ENCODE measurements at regions not wholly inside any gene's neighbourhood (a gene's known extent, or its start where the extent isn't known, plus 50 kb on each side); places are given as distances from the start of the nearest gene placed in this dataset.

DNA sequence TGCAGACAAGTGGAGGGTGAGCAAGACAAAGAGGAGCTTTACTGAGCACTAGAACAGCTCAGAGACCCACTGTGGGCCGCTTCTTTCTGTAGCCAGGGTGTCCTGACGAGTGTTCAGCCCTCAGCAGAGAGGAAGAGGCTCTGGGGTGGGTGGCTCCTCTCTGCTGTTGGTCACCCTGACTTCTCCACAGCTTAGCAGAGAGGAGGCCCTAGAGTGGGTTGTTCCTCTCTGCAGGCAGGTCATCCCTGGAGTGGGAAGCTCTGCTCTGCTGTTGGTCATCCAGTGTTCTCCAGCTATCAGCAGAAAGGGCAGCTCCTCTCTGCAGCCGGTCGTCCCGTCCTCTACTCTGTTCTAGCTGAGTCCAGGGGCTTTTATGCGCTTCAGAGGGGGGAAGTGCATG lies 286.5 kb downstream of the ICOS start:
- H3K4me2 ChIP-seq, result no peak overlapping the region
- H3K27ac ChIP-seq, result no peak overlapping the region
- no peak for TF ChIP-seq GATA3 (IDR thresholded peaks at IDR 0.05; ENCODE audit: borderline replicate concordance)
- TF ChIP-seq RCOR1 (IDR thresholded peaks at IDR 0.05; ENCODE audit: low read depth, low read length), result no peak
- 14% methylated on average over 5 of the region's 6 CpGs for WGBS (ENCODE audit: missing lambda C conversion rate)
- no peak for ATAC-seq
- no peaks in the 10 kb centered on the region for H3K9me3 ChIP-seq
- no peaks in the 10 kb centered on the region for H3K4me1 ChIP-seq
- no peak overlapping the region for H3K4me3 ChIP-seq
- ChIA-PET CTCF (interaction anchor here (1.3 kb wide), 1 partner anchor 37 kb away, joined by 4 read pairs; no protein-coding TSS in a partner anchor), POLR2A (no interaction called here)
- no peak for FAIRE-seq
- DNase-seq (ENCODE audit: low read depth in 1 of 2, low spot score in 1 of 2), result no peak

DNA sequence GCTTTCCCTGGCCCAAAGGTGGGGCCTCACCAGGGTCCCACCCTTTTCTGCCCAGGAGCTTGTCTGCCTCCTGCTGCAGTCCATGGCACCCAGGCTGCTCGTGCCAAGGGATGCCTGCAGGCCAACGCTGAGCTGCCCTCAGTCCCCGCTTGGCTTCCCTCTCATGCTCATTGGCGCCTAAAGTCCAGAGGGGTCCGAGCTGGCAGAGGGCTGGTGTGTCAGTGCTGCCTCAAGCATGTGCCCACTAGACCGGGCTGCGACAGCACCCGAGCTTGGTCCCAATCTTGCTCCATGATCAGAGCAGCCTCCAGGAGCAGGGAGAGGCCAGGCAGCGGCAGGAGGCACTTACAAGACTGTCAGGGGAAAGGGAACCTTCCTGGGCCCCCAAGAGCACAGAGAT lies 287.0 kb downstream of the ICOS start:
- FAIRE-seq (no peak), DNase-seq (ENCODE audit: low read depth in 1 of 2, low spot score in 1 of 2) (no peak), ATAC-seq (no peak)
- ChIA-PET CTCF (interaction anchor here (1.3 kb wide), 1 partner anchor 36 kb away, joined by 4 read pairs; no protein-coding TSS in a partner anchor), POLR2A (no interaction called here)
- no peak for TF ChIP-seq CEBPB (IDR thresholded peaks at IDR 0.05)
- TF ChIP-seq MYC (IDR thresholded peaks at IDR 0.05; ENCODE audit: borderline replicate concordance, low read length), result no peak
- TF ChIP-seq CHD4 (IDR thresholded peaks at IDR 0.05; ENCODE audit: borderline replicate concordance), result no peak
- no peak for TF ChIP-seq MAFK (IDR thresholded peaks at IDR 0.05; ENCODE audit: partially characterized antibody)
- TF ChIP-seq ZSCAN20 (CRISPR knock-in tag; IDR thresholded peaks at IDR 0.05), result no peak
- TF ChIP-seq HOXA7 (CRISPR knock-in tag; IDR thresholded peaks at IDR 0.05), result no peak
- no peak for TF ChIP-seq BCL3 (IDR thresholded peaks at IDR 0.05)
- no peak for TF ChIP-seq ATOH8 (CRISPR knock-in tag; IDR thresholded peaks at IDR 0.05; ENCODE audit: low read depth)
- WGBS (ENCODE audit: missing lambda C conversion rate), result 12% methylated on average over 7 of the region's 9 CpGs
- Histone ChIP-seq H3K4me2 (no peak overlapping the region), H3K9me3 (no peaks in the 10 kb centered on the region), H3K4me1 (no peaks in the 10 kb centered on the region), H3K27ac (no peak overlapping the region), H3K4me3 (no peak overlapping the region)

DNA sequence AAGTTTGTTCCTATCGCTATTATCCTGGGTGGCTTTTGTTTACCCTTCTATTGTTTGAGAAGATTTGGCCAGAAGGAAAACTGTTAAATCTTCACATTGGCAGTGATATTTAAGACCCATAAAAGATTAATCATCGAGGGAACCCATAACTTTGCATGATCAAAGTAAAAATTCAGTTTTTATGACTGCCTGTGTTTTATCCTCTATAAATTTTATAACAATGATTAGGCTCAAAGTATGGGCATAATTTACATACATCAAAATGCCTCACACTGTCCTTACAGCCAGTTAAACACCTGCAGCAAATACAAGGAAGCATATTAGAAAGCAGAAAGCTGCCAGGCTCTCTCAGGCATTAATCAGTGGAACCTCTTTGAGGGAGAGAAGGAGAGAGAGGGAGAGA lies 289.1 kb downstream of the ICOS start:
- no peak overlapping the region for H3K27ac ChIP-seq
- H3K9me3 ChIP-seq, result no peaks in the 10 kb centered on the region
- ATAC-seq (no peak), FAIRE-seq (no peak), DNase-seq (ENCODE audit: low read depth in 1 of 2, low spot score in 1 of 2) (no peak)
- ChIA-PET POLR2A (no interaction called here), CTCF (interaction anchor here (1.1 kb wide), 1 partner anchor 12 kb away, joined by 3 read pairs; no protein-coding TSS in a partner anchor)
- WGBS (ENCODE audit: missing lambda C conversion rate), result 40% methylated on average over 2 of the region's 2 CpGs
- H3K4me2 ChIP-seq, result no peak overlapping the region
- H3K4me1 ChIP-seq, result no peaks in the 10 kb centered on the region
- no peak overlapping the region for H3K4me3 ChIP-seq
- TF ChIP-seq HOXB13 (CRISPR knock-in tag; IDR thresholded peaks at IDR 0.05; ENCODE audit: low read depth), result no peak
- TF ChIP-seq, protein P1, sequence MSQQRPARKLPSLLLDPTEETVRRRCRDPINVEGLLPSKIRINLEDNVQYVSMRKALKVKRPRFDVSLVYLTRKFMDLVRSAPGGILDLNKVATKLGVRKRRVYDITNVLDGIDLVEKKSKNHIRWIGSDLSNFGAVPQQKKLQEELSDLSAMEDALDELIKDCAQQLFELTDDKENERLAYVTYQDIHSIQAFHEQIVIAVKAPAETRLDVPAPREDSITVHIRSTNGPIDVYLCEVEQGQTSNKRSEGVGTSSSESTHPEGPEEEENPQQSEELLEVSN (IDR thresholded peaks at IDR 0.05; ENCODE audit: borderline replicate concordance, low read depth), result no peak
- TF ChIP-seq, protein P2, sequence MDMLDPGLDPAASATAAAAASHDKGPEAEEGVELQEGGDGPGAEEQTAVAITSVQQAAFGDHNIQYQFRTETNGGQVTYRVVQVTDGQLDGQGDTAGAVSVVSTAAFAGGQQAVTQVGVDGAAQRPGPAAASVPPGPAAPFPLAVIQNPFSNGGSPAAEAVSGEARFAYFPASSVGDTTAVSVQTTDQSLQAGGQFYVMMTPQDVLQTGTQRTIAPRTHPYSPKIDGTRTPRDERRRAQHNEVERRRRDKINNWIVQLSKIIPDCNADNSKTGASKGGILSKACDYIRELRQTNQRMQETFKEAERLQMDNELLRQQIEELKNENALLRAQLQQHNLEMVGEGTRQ (IDR thresholded peaks at IDR 0.05), result no peak
- TF ChIP-seq HEYL (CRISPR knock-in tag; IDR thresholded peaks at IDR 0.05), result no peak
- no peak for TF ChIP-seq CHD2 (IDR thresholded peaks at IDR 0.05; ENCODE audit: low read length, partially characterized antibody)
- TF ChIP-seq, protein P3, sequence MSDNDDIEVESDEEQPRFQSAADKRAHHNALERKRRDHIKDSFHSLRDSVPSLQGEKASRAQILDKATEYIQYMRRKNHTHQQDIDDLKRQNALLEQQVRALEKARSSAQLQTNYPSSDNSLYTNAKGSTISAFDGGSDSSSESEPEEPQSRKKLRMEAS (IDR thresholded peaks at IDR 0.05), result no peak
- TF ChIP-seq CHD4 (IDR thresholded peaks at IDR 0.05; ENCODE audit: borderline replicate concordance), result no peak
- TF ChIP-seq ZNF302 (CRISPR knock-in tag; IDR thresholded peaks at IDR 0.05), result no peak
- no peak for TF ChIP-seq JUN (IDR thresholded peaks at IDR 0.05)
- no peak for TF ChIP-seq HMGXB4 (CRISPR knock-in tag; IDR thresholded peaks at IDR 0.05; ENCODE audit: borderline replicate concordance)
- TF ChIP-seq, protein P4, sequence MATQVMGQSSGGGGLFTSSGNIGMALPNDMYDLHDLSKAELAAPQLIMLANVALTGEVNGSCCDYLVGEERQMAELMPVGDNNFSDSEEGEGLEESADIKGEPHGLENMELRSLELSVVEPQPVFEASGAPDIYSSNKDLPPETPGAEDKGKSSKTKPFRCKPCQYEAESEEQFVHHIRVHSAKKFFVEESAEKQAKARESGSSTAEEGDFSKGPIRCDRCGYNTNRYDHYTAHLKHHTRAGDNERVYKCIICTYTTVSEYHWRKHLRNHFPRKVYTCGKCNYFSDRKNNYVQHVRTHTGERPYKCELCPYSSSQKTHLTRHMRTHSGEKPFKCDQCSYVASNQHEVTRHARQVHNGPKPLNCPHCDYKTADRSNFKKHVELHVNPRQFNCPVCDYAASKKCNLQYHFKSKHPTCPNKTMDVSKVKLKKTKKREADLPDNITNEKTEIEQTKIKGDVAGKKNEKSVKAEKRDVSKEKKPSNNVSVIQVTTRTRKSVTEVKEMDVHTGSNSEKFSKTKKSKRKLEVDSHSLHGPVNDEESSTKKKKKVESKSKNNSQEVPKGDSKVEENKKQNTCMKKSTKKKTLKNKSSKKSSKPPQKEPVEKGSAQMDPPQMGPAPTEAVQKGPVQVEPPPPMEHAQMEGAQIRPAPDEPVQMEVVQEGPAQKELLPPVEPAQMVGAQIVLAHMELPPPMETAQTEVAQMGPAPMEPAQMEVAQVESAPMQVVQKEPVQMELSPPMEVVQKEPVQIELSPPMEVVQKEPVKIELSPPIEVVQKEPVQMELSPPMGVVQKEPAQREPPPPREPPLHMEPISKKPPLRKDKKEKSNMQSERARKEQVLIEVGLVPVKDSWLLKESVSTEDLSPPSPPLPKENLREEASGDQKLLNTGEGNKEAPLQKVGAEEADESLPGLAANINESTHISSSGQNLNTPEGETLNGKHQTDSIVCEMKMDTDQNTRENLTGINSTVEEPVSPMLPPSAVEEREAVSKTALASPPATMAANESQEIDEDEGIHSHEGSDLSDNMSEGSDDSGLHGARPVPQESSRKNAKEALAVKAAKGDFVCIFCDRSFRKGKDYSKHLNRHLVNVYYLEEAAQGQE (IDR thresholded peaks at IDR 0.05), result no peak
- TF ChIP-seq RNF2 (IDR thresholded peaks at IDR 0.05; ENCODE audit: borderline replicate concordance, low read depth), result no peak
- no peak for TF ChIP-seq HOXB5 (CRISPR knock-in tag; IDR thresholded peaks at IDR 0.05)
- TF ChIP-seq MAFK (IDR thresholded peaks at IDR 0.05; ENCODE audit: partially characterized antibody), result no peak
- no peak for TF ChIP-seq CBX2 (IDR thresholded peaks at IDR 0.05; ENCODE audit: borderline replicate concordance, low read depth)
- no peak for TF ChIP-seq EHF (CRISPR knock-in tag; IDR thresholded peaks at IDR 0.05)
- no peak for TF ChIP-seq HES2 (IDR thresholded peaks at IDR 0.05)
